HuH-7.5 (cell line): ENCODE measurements at regions not wholly inside any gene's neighbourhood (a gene's known extent, or its start where the extent isn't known, plus 50 kb on each side); places are given as distances from the start of the nearest gene placed in this dataset.

Experiments
- DNase-seq: peaks from one replicate; pipeline ENCODE4 v3.0.0; 2011; ENCODE audit warnings: low spot score

- DNase-seq: no peak
Observed at GRCh38 chr20:9981829-9982228, 53.0 kb upstream of the ANKEF1 start.

GRCh38 chr20:9978397-9979004 lies 56.3 kb upstream of the ANKEF1 start:
- peak; percentile 36 for DNase-seq

- DNase-seq: no peak
Observed at GRCh38 chr20:9977629-9978028, 57.2 kb upstream of the ANKEF1 start.

GRCh38 chr20:9974324-9974723 lies 60.5 kb upstream of the ANKEF1 start:
- no peak for DNase-seq

- no peak for DNase-seq
Observed at GRCh38 chr20:9971746-9972145, 63.0 kb upstream of the ANKEF1 start.

- no peak for DNase-seq
Observed at GRCh38 chr20:9969626-9970025, 65.2 kb upstream of the ANKEF1 start.

- no peak for DNase-seq
Observed at GRCh38 chr20:9968015-9968414, 66.8 kb upstream of the ANKEF1 start.

GRCh38 chr20:9966966-9967365 lies 67.8 kb upstream of the ANKEF1 start:
- DNase-seq: peak; percentile 42

- no peak for DNase-seq
Observed at GRCh38 chr20:9963029-9963428, 71.8 kb upstream of the ANKEF1 start.

- DNase-seq: no peak
Observed at GRCh38 chr20:9958693-9959092, 76.1 kb upstream of the ANKEF1 start.

- no peak for DNase-seq
Observed at GRCh38 chr20:9955646-9956045, 79.1 kb upstream of the ANKEF1 start.

- no peak for DNase-seq
Observed at GRCh38 chr20:9949563-9949962, 85.2 kb upstream of the ANKEF1 start.

GRCh38 chr20:9945408-9945807 lies 89.4 kb upstream of the ANKEF1 start:
- no peak for DNase-seq

GRCh38 chr20:9942736-9943135 lies 92.1 kb upstream of the ANKEF1 start:
- no peak for DNase-seq

GRCh38 chr20:9940329-9940728 lies 94.5 kb upstream of the ANKEF1 start:
- no peak for DNase-seq

- no peak for DNase-seq
Observed at GRCh38 chr20:9939231-9939630, 95.6 kb upstream of the ANKEF1 start.

GRCh38 chr20:9935285-9935684 lies 96.4 kb upstream of the PAK5 start:
- DNase-seq: no peak

GRCh38 chr20:9930142-9930541 lies 91.3 kb upstream of the PAK5 start:
- DNase-seq: no peak

GRCh38 chr20:9928955-9929354 lies 90.1 kb upstream of the PAK5 start:
- DNase-seq: no peak

- no peak for DNase-seq
Observed at GRCh38 chr20:9928281-9928737, 89.4 kb upstream of the PAK5 start.

- no peak for DNase-seq
Observed at GRCh38 chr20:9927224-9927623, 88.3 kb upstream of the PAK5 start.

- no peak for DNase-seq
Observed at GRCh38 chr20:9926476-9926875, 87.6 kb upstream of the PAK5 start.

GRCh38 chr20:9926007-9926406 lies 87.1 kb upstream of the PAK5 start:
- no peak for DNase-seq

GRCh38 chr20:9923648-9924047 lies 84.8 kb upstream of the PAK5 start:
- DNase-seq: no peak

GRCh38 chr20:9920866-9921265 lies 82.0 kb upstream of the PAK5 start:
- DNase-seq: no peak
